Bronchial epithelial cell (primary cell): ENCODE measurements at regions not wholly inside any gene's neighbourhood (a gene's known extent, or its start where the extent isn't known, plus 50 kb on each side); places are given as distances from the start of the nearest gene placed in this dataset.

Source experiments
- DNase-seq: peaks from one replicate; pipeline ENCODE4 v3.0.0-alpha.2; 2010; ENCODE audit warnings: low read depth
- FAIRE-seq: peaks from 2 replicates; lab custom pipeline; 2011; peaks lifted over from hg19 to GRCh38; lab: Jason Lieb, UNC
- H3K27me3 ChIP-seq: 2 replicates; pipeline ENCODE4 v1.5.1; 2011; ENCODE audit warnings: low read length; ENCODE audit not compliant: control insufficient read depth, insufficient read depth
- H3K36me3 ChIP-seq: 2 replicates; pipeline ENCODE4 v1.5.1; 2011; ENCODE audit warnings: low read length; ENCODE audit not compliant: control insufficient read depth, insufficient read depth
- H3K4me3 ChIP-seq: 2 replicates; pipeline ENCODE4 v1.5.1; 2011; ENCODE audit warnings: mild to moderate bottlenecking, low read depth, low read length, control low read depth
- CTCF ChIP-seq: IDR thresholded peaks from 2 replicates; pipeline ENCODE4 v1.5.1; 2011; ENCODE audit warnings: mild to moderate bottlenecking, moderate library complexity, low read length, control low read depth, inconsistent platforms; ENCODE audit not compliant: insufficient read depth, severe bottlenecking

- FAIRE-seq (no peak), DNase-seq (peak; percentile 45)
- H3K36me3 ChIP-seq: no peaks in the 10 kb centered on the region
- no peak overlapping the region for H3K4me3 ChIP-seq
- TF ChIP-seq CTCF: no peak
- no peaks in the 10 kb centered on the region for H3K27me3 ChIP-seq
These were observed 198.9 kb upstream of the GEMIN8 start for GRCh38 chrX:14228611-14229010.

- TF ChIP-seq CTCF: no peak
- no peaks in the 10 kb centered on the region for H3K36me3 ChIP-seq
- DNase-seq (no peak), FAIRE-seq (no peak)
- H3K27me3 ChIP-seq: no peaks in the 10 kb centered on the region
- H3K4me3 ChIP-seq: no peak overlapping the region
These were observed 190.8 kb upstream of the GEMIN8 start for GRCh38 chrX:14220386-14220944.

GRCh38 chrX:14209034-14209433 is 179.3 kb upstream of the GEMIN8 start:
- DNase-seq (peak; percentile 33), FAIRE-seq (no peak)
- Histone ChIP-seq H3K27me3 (no peaks in the 10 kb centered on the region), H3K4me3 (no peak overlapping the region), H3K36me3 (no peaks in the 10 kb centered on the region)
- TF ChIP-seq CTCF: no peak

GRCh38 chrX:14194711-14195110 is 165.0 kb upstream of the GEMIN8 start:
- H3K36me3 ChIP-seq: no peaks in the 10 kb centered on the region
- TF ChIP-seq CTCF: no peak
- no peak for DNase-seq
- no peak for FAIRE-seq
- H3K27me3 ChIP-seq: no peaks in the 10 kb centered on the region
- no peak overlapping the region for H3K4me3 ChIP-seq

- Histone ChIP-seq H3K27me3 (no peaks in the 10 kb centered on the region), H3K4me3 (no peak overlapping the region), H3K36me3 (no peaks in the 10 kb centered on the region)
- no peak for DNase-seq
- FAIRE-seq: no peak
- TF ChIP-seq CTCF: no peak
These were observed 163.9 kb upstream of the GEMIN8 start for GRCh38 chrX:14193547-14193946.

- no peaks in the 10 kb centered on the region for H3K36me3 ChIP-seq
- DNase-seq: no peak
- H3K4me3 ChIP-seq: no peak overlapping the region
- no peak for TF ChIP-seq CTCF
- FAIRE-seq: no peak
- no peaks in the 10 kb centered on the region for H3K27me3 ChIP-seq
These were observed 144.2 kb upstream of the GEMIN8 start for GRCh38 chrX:14173873-14174272.
